GM12873 (cell line): ENCODE measurements at regions not wholly inside any gene's neighbourhood (a gene's known extent, or its start where the extent isn't known, plus 50 kb on each side); places are given as distances from the start of the nearest gene placed in this dataset.

ENCODE experiments used
- TF ChIP-seq, protein P1 (sequence below): IDR thresholded peaks from 2 replicates; pipeline ENCODE4 v1.5.1; 2012; ENCODE audit warnings: low read depth, mild to moderate bottlenecking, moderate library complexity, low read length, control low read depth; ENCODE audit not compliant: insufficient read depth; ENCODE audit errors: missing control alignments

DNA sequence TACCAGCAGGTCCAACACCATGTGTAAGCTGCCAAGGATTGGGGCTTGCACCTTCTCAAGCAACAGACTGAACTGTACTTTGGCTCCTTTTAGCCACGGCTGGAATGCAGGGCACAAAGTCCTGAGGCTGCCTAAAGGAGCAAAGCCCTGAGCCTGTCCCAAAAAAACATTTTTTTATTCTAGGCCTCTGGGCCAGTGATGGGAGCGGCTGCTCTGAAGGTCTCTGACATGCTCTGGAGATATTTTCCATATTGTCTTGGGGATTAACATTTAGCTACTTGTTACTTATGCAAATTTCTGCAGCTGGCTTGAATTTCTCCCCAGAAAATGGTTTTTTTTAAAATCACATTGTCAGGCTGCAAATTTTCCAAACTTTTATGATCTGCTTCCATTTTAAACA lies 885.3 kb downstream of the GLUD2 start:
- TF ChIP-seq, protein P1, sequence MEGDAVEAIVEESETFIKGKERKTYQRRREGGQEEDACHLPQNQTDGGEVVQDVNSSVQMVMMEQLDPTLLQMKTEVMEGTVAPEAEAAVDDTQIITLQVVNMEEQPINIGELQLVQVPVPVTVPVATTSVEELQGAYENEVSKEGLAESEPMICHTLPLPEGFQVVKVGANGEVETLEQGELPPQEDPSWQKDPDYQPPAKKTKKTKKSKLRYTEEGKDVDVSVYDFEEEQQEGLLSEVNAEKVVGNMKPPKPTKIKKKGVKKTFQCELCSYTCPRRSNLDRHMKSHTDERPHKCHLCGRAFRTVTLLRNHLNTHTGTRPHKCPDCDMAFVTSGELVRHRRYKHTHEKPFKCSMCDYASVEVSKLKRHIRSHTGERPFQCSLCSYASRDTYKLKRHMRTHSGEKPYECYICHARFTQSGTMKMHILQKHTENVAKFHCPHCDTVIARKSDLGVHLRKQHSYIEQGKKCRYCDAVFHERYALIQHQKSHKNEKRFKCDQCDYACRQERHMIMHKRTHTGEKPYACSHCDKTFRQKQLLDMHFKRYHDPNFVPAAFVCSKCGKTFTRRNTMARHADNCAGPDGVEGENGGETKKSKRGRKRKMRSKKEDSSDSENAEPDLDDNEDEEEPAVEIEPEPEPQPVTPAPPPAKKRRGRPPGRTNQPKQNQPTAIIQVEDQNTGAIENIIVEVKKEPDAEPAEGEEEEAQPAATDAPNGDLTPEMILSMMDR, result no peak

DNA sequence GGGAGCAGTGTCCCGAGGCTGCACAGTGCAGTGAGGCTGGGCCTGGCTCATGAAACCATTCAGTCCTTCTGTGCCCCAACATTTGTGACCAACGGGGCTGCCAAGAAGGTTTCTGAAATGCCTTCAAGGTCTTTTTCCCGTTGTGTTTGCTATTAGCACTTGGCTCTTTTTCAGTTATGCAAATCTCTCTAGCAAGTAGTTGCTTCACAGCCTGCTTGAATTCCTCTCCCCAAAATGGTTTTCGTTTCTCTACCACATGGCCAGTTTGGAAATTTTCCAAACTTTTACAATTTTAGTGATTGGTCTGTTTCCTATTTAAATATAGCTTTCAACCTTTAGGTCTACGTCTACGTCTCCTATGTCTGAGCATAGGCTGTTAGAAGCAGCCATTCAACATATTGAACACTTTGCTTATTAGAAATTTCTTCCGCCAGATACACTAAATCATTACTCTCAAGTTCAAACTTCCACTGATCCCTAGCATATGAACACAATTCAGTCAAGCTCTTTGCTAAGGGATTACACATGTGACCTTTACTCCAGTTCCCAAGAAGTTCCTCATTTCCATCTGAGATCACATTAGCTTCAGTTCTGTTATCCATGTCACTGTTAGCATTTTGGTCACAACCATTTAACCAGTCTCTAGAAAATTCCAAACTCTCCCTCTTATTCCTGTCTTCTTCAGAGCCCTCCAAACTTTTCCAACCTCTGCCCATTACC lies 901.8 kb downstream of the GLUD2 start:
- TF ChIP-seq, protein P1, result no peak

DNA sequence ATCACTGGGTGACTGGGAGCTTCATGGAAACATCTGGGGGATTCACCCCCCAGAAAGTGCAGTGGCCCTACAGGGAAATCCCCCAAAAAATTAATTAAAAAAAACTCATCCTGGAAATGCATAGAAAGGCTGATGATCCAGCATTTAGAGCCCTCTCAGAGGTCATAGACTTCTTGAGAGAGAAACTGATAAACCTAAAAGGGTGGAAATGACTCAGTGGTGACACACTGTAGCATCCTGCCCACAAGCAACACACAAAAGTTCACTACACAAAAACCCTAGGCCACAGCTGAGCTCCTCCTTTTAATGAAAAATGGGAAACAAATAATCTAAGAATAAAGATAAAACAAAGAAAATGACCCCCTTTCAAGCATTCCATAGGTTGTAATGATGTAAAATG lies 911.5 kb downstream of the GLUD2 start:
- TF ChIP-seq, protein P1, result no peak

DNA sequence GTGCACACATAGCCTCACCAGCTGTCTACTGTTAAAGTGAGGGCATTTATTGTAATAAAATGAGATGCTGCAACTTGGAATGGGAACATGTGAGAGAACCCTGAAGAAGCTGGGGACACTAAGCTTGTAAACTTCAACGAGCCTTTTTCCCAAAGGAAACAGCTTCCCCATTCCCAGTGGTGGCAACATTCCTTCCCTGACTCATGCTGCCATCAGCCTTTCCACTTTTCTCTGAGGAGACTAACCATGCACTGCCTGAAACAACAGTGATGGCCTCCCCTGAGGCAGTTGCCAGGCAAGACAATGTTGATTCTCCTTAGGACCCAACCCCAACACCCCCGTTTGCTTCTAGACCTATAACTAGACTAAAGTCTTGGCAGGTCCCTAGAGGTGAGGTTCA lies 928.3 kb downstream of the GLUD2 start:
- TF ChIP-seq, protein P1, result no peak

DNA sequence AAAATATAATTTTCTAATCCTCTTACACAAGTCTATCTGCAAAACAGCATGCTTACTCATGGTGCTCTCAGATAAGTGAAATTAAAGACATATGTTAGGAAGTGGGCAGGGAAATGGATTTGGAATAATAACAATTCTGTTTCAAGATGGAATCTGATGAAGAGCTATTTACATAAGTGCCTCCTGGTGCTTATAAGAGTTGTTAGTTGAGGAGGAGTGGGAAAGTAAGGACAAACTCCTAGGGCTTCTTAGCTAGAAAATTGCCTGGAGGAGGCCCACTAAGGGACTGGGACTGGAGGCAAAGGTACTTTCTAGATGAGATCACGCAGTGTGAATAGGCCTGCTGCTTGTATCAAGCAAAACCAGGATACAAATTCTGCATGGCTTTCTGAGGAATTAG lies 939.8 kb downstream of the GLUD2 start:
- TF ChIP-seq, protein P1, result no peak

DNA sequence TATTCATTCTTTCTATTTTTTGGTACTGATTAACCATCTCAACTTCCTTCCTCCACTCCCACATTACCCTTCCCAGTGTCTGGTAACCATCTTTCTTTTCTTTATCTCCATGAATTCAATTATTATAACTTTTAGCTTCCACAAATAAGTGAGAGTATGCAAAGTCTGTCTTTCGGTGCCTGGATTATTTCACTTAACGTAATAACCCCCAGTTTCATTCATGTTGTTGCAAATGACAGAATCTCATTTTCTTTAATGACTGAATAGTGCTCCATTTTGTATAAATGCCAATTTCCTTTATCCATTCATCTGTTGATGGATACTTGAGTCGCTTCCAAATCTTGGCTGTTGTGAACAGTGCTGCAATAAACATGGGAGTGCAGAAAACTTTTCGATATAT lies 940.4 kb downstream of the GLUD2 start:
- TF ChIP-seq, protein P1, result no peak

DNA sequence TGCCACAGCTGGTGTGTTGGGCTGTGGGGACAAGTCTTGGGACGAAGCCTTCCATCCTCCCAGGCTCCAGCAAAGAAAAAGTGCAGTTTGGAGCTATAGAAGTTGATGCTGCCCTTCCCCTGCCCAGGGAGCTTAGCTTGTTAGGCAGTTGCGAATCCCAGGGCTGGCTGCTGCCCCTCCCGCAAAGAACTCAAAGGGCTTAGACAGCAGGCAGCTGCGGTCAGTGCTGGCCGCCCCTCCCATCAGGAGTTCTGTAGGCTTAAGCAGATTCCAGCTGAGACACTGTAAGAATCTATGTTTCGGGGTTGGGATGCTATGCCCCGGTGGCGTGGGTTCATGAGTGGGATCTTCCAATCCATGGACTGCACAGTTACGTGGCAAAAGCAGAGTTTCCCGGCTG lies 956.7 kb downstream of the GLUD2 start:
- TF ChIP-seq, protein P1, result no peak
